Right lobe of liver (tissue), 4 donors: ENCODE measurements at regions not wholly inside any gene's neighbourhood (a gene's known extent, or its start where the extent isn't known, plus 50 kb on each side); places are given as distances from the start of the nearest gene placed in this dataset.

Experiments used
- CTCF ChIP-seq, 4 donors: fragments of 200-600 bp in 3 of 4; fragments of 450-650 bp in 1 of 4; IDR thresholded peaks; one replicate each; pipeline versions ENCODE4 v1.5.1 to v1.8.0; 2016 to 2022; ENCODE audit warnings: antibody characterized with exemption in 4 of 4, mild to moderate bottlenecking in 2 of 4
- POLR2A ChIP-seq: fragments of 450-650 bp; IDR thresholded peaks from one replicate; pipeline ENCODE4 v1.6.1; 2017; ENCODE audit warnings: antibody characterized with exemption, mild to moderate bottlenecking
- donor health status: DM: no; HTN: no; CAD: no.
- donor health status: DM: no; HTN: no; CAD: no.
- donor health status: DM: no; HTN: yes; CAD: no.

- TF ChIP-seq CTCF (IDR thresholded peaks at IDR 0.05) (no peak), POLR2A (no peak)
Observed at GRCh38 chr10:107966826-107967225, 802.3 kb upstream of the SORCS1 start.
